IMR-90 (cell line): ENCODE measurements at regions not wholly inside any gene's neighbourhood (a gene's known extent, or its start where the extent isn't known, plus 50 kb on each side); places are given as distances from the start of the nearest gene placed in this dataset.

Experiments
- ATAC-seq: fragments of 200-7000 bp; cut with Tn5 transposase; 2 replicates; pipeline ENCODE4 v1.9.1; 2020; ENCODE audit warnings: low read depth, mild to moderate bottlenecking, moderate library complexity
- BruUV-seq: library from RNA; stranded (reverse); fragments of 400-500 nt; replicated peaks from 2 replicates; lab custom pipeline; 2021; lab: Mats Ljungman, UMichigan
- CTCF ChIA-PET: fragments of 300-600 bp; formaldehyde crosslinking; extraction: SDS; loops from one replicate; lab custom pipeline; 2021; ENCODE audit warnings: antibody characterized with exemption; lab: Yijun Ruan, JAX
- POLR2A ChIA-PET: fragments of 300-600 bp; sonication (Branson Sonifier 250); formaldehyde crosslinking; loops from one replicate; lab custom pipeline; 2022; ENCODE audit warnings: antibody characterized with exemption; ENCODE audit not compliant: unreplicated experiment; lab: Charles Lee
- DNase-seq: peaks from one replicate; pipeline ENCODE4 v3.0.0; 2013
- H2AFZ ChIP-seq: replicated peaks from 2 replicates; pipeline ENCODE3; 2013; ENCODE audit warnings: low read length, mild to moderate bottlenecking; ENCODE audit not compliant: poor library complexity
- H2AK5ac ChIP-seq: 2 replicates; pipeline ENCODE4 v1.6.1; 2013; ENCODE audit warnings: low read depth, low read length, inconsistent platforms
- H2AK9ac ChIP-seq: replicated peaks from 2 replicates; pipeline ENCODE3; 2013; ENCODE audit warnings: mild to moderate bottlenecking, low read depth, low read length, moderate library complexity; ENCODE audit not compliant: poor library complexity
- H2BK120ac ChIP-seq: 2 replicates; pipeline ENCODE4 v1.6.1; 2013; ENCODE audit warnings: low read depth, low read length, inconsistent platforms
- H2BK15ac ChIP-seq: 3 replicates; pipeline ENCODE4 v1.6.1; 2013; ENCODE audit warnings: low read depth, low read length, inconsistent platforms
- H2BK20ac ChIP-seq: 2 replicates; pipeline ENCODE4 v1.6.1; 2013; ENCODE audit warnings: low read depth, mild to moderate bottlenecking, inconsistent platforms, low read length, moderate library complexity
- H2BK5ac ChIP-seq: 2 replicates; pipeline ENCODE4 v1.6.1; 2013; ENCODE audit warnings: mild to moderate bottlenecking, low read depth, low read length, inconsistent platforms; ENCODE audit not compliant: poor library complexity, severe bottlenecking
- H3K14ac ChIP-seq: replicated peaks from 2 replicates; pipeline ENCODE4 v1.6.1; 2013; ENCODE audit warnings: low read depth, low read length, inconsistent platforms
- H3K18ac ChIP-seq: 2 replicates; pipeline ENCODE4 v1.6.1; 2013; ENCODE audit warnings: low read depth, low read length, control low read depth
- H3K23ac ChIP-seq: 2 replicates; pipeline ENCODE4 v1.6.1; 2013; ENCODE audit warnings: low read depth, low read length, inconsistent platforms
- H3K27ac ChIP-seq: 2 replicates; pipeline ENCODE4 v1.5.1; 2013; ENCODE audit warnings: mild to moderate bottlenecking, control low read depth, low read length; ENCODE audit not compliant: insufficient read depth
- H3K27me3 ChIP-seq: 2 replicates; pipeline ENCODE4 v1.6.1; 2013; ENCODE audit warnings: low read length; ENCODE audit not compliant: control insufficient read depth, insufficient read depth
- H3K36me3 ChIP-seq: 2 replicates; pipeline ENCODE4 v1.6.1; 2013; ENCODE audit warnings: low read length, mixed read lengths; ENCODE audit not compliant: control insufficient read depth, insufficient read depth
- H3K4ac ChIP-seq: 2 replicates; pipeline ENCODE4 v1.6.1; 2013; ENCODE audit warnings: low read depth, low read length, inconsistent platforms
- H3K4me1 ChIP-seq: 2 replicates; pipeline ENCODE4 v1.6.1; 2013; ENCODE audit warnings: low read length, mixed read lengths; ENCODE audit not compliant: control insufficient read depth, insufficient read depth
- H3K4me2 ChIP-seq: 2 replicates; pipeline ENCODE4 v1.6.1; 2013; ENCODE audit warnings: low read depth, mild to moderate bottlenecking, control low read depth, low read length, moderate library complexity
- H3K4me3 ChIP-seq: 2 replicates; pipeline ENCODE4 v1.5.1; 2013; ENCODE audit warnings: low read depth, mild to moderate bottlenecking, control low read depth, low read length, moderate library complexity; ENCODE audit not compliant: insufficient read depth
- H3K56ac ChIP-seq: 2 replicates; pipeline ENCODE4 v1.6.1; 2013; ENCODE audit warnings: low read length, inconsistent platforms; ENCODE audit not compliant: insufficient read depth; ENCODE audit errors: extremely low read depth
- H3K79me1 ChIP-seq, 2 experiments: 2 replicates each; pipeline ENCODE4 v1.6.1; 2013; ENCODE audit warnings: low read length in 2 of 2, inconsistent platforms in 1 of 2, low read depth in 1 of 2
- H3K9ac ChIP-seq: 2 replicates; pipeline ENCODE4 v1.6.1; 2013; ENCODE audit warnings: low read depth, low read length, control low read depth
- H3K9me1 ChIP-seq: 2 replicates; pipeline ENCODE4 v1.6.1; 2013; ENCODE audit warnings: low read length, inconsistent platforms; ENCODE audit not compliant: insufficient read depth
- H3K9me3 ChIP-seq: 2 replicates; pipeline ENCODE4 v1.6.1; 2013; ENCODE audit warnings: low read length; ENCODE audit not compliant: control insufficient read depth, insufficient read depth
- H4K20me1 ChIP-seq: 2 replicates; pipeline ENCODE4 v1.6.1; 2013; ENCODE audit warnings: low read length, inconsistent platforms; ENCODE audit not compliant: insufficient read depth
- H4K5ac ChIP-seq: 2 replicates; pipeline ENCODE4 v1.6.1; 2013; ENCODE audit warnings: mild to moderate bottlenecking, low read depth, low read length, control low read depth
- H4K8ac ChIP-seq, 2 experiments: 2 replicates each; pipeline ENCODE4 v1.6.1; 2013; ENCODE audit warnings: low read depth in 2 of 2, low read length in 2 of 2, control low read depth in 1 of 2, inconsistent platforms in 1 of 2
- H4K91ac ChIP-seq: 2 replicates; pipeline ENCODE4 v1.6.1; 2013; ENCODE audit warnings: low read depth, low read length, inconsistent platforms; ENCODE audit not compliant: insufficient read depth
- CEBPB ChIP-seq: IDR thresholded peaks from 2 replicates; pipeline ENCODE4 v1.6.1; 2012; ENCODE audit warnings: low read depth, low read length, improper control_type of control experiment
- CHD1 ChIP-seq: IDR thresholded peaks from 2 replicates; pipeline ENCODE4 v1.6.1; 2012; ENCODE audit warnings: low read depth, low read length, improper control_type of control experiment
- POLR2A ChIP-seq: IDR thresholded peaks from 2 replicates; pipeline ENCODE4 v1.6.1; 2012; ENCODE audit warnings: mild to moderate bottlenecking, low read depth, low read length
- RAD21 ChIP-seq: IDR thresholded peaks from 2 replicates; pipeline ENCODE4 v1.6.1; 2012; ENCODE audit warnings: low read length, improper control_type of control experiment
- RFX5 ChIP-seq: IDR thresholded peaks from 2 replicates; pipeline ENCODE4 v1.8.0; 2012; ENCODE audit warnings: low read depth, mild to moderate bottlenecking, low read length, moderate library complexity
- WGBS, 2 experiments: methylation state at CpG; one replicate each; pipeline versions ENCODE4 v1.1.5 to v1.1.7; 2013; ENCODE audit warnings: missing lambda C conversion rate in 2 of 2; ENCODE audit not compliant: insufficient read length in 1 of 2; ENCODE audit errors: extremely low coverage in 2 of 2; 5-methylcytosine and 5-hydroxymethylcytosine counted together
- dilution Hi-C: fragments of 300-500 bp; cut with HindIII; formaldehyde crosslinking; loops from one replicate; pipeline ENCODE4 v1.14.3; 2018; ENCODE audit warnings: low sequenced_read_pairs; ENCODE audit not compliant: unreplicated experiment
- in situ Hi-C: fragments of 300-500 bp; cut with MboI; formaldehyde crosslinking; loops from 3 replicates; pipeline ENCODE4 v1.14.3; 2019; ENCODE audit warnings: low sequenced_read_pairs, inconsistent platforms, mixed read lengths
- intact Hi-C: fragments of 100-400 bp; cut with micrococcal nuclease; formaldehyde crosslinking; loops from 2 replicates; pipeline ENCODE4 v1.10.0; 2022
- TF ChIP-seq, protein P1 (sequence below): conservative IDR thresholded peaks from 2 replicates; pipeline ENCODE4 v1.5.1; 2012; ENCODE audit warnings: mild to moderate bottlenecking, low read depth, low read length, improper control_type of control experiment
- TF ChIP-seq, protein P2 (sequence below): fragments of 150-350 bp; IDR thresholded peaks from 2 replicates; pipeline ENCODE4 v1.6.1; 2016; ENCODE audit warnings: low read depth, mild to moderate bottlenecking, low read length, moderate library complexity, borderline replicate concordance

DNA sequence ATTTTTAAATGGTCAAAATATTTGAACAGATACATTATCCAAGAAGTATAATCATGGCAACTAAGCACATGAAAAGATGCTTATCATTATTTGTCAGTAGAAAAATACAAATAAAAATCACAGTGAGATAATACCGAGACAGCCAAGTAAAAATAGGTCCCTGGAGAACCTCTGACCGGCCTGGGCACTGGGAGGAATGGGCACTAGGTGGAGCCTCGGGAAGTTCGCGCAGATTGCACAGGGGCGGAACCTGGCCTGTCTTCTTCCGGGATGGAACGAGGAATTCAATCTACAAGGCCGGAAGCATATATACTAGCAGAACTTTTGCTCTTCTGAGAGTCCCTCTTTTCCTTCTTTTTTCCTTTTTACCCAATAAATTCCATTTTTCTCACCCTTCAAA, 148.5 kb upstream of the CHRM3 start:
- no peak overlapping the region for H2AK5ac ChIP-seq
- DNase-seq (no peak), ATAC-seq (no peak)
- H2BK20ac ChIP-seq, result no peak overlapping the region
- H4K91ac ChIP-seq, result no peak overlapping the region
- H3K9me1 ChIP-seq, result no peaks in the 10 kb centered on the region
- H3K27me3 ChIP-seq, result no peaks in the 10 kb centered on the region
- no peak overlapping the region for H3K23ac ChIP-seq
- H2BK5ac ChIP-seq, result no peak overlapping the region
- no peak overlapping the region for H3K56ac ChIP-seq
- H3K36me3 ChIP-seq, result no peaks in the 10 kb centered on the region
- no peak overlapping the region for H2AFZ ChIP-seq
- H3K18ac ChIP-seq, result no peak overlapping the region
- TF ChIP-seq RFX5, result no peak
- TF ChIP-seq CHD1, result no peak
- TF ChIP-seq, protein P1, sequence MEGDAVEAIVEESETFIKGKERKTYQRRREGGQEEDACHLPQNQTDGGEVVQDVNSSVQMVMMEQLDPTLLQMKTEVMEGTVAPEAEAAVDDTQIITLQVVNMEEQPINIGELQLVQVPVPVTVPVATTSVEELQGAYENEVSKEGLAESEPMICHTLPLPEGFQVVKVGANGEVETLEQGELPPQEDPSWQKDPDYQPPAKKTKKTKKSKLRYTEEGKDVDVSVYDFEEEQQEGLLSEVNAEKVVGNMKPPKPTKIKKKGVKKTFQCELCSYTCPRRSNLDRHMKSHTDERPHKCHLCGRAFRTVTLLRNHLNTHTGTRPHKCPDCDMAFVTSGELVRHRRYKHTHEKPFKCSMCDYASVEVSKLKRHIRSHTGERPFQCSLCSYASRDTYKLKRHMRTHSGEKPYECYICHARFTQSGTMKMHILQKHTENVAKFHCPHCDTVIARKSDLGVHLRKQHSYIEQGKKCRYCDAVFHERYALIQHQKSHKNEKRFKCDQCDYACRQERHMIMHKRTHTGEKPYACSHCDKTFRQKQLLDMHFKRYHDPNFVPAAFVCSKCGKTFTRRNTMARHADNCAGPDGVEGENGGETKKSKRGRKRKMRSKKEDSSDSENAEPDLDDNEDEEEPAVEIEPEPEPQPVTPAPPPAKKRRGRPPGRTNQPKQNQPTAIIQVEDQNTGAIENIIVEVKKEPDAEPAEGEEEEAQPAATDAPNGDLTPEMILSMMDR, result no peak
- TF ChIP-seq RAD21, result no peak
- TF ChIP-seq POLR2A, result no peak
- TF ChIP-seq, protein P2, sequence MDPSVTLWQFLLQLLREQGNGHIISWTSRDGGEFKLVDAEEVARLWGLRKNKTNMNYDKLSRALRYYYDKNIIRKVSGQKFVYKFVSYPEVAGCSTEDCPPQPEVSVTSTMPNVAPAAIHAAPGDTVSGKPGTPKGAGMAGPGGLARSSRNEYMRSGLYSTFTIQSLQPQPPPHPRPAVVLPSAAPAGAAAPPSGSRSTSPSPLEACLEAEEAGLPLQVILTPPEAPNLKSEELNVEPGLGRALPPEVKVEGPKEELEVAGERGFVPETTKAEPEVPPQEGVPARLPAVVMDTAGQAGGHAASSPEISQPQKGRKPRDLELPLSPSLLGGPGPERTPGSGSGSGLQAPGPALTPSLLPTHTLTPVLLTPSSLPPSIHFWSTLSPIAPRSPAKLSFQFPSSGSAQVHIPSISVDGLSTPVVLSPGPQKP, result no peak
- TF ChIP-seq CEBPB, result no peak
- H3K4me2 ChIP-seq, result no peak overlapping the region
- H3K4ac ChIP-seq, result no peak overlapping the region
- H3K27ac ChIP-seq, result no peak overlapping the region
- H3K9ac ChIP-seq, result no peak overlapping the region
- H4K8ac ChIP-seq, result no peak overlapping the region
- CTCF ChIA-PET, result no interaction called here
- no peak overlapping the region for H2BK15ac ChIP-seq
- in situ Hi-C loops (no loop called here), intact Hi-C loops (no loop called here), dilution Hi-C loops (no loop called here)
- 71% methylated on average over 5 of the region's 9 CpGs; no CpG with 5 or more reads in 1 of the 2 experiments for WGBS, 2 experiments
- no peaks in the 10 kb centered on the region for H3K4me1 ChIP-seq
- no peak overlapping the region for H4K5ac ChIP-seq
- no peak overlapping the region for H3K4me3 ChIP-seq
- POLR2A ChIA-PET, result no interaction called here
- H3K9me3 ChIP-seq, result peaks cover 4% of the 10 kb centered on the region; the same call in 1 of the 2 replicates
- H4K20me1 ChIP-seq, result no peaks in the 10 kb centered on the region
- BruUV-seq, result no TSS peak
- no peak overlapping the region for H2BK120ac ChIP-seq
- no peak overlapping the region for H2AK9ac ChIP-seq
- H3K79me1 ChIP-seq, result no peaks in the 10 kb centered on the region
- H3K14ac ChIP-seq, result no peak overlapping the region
